ENCODE measurements at regions not wholly inside any gene's neighbourhood (a gene's known extent, or its start where the extent isn't known, plus 50 kb on each side); places are given as distances from the start of the nearest gene placed in this dataset.
A peak's percentile ranks its signal among the peaks of the same experiment; 100 is the strongest.
"Not testable (repeated sequence)": the region's sequence is repeated elsewhere in the genome, so short reads cannot be mapped to it uniquely, and the experiment has no call there.

GRCh38 chr10:21134645-21135022 is 237.5 kb upstream of the NEBL start:
- no peak for ATAC-seq

GRCh38 chr10:21130683-21131442 is 233.8 kb upstream of the NEBL start:
- ATAC-seq, result no peak

DNA sequence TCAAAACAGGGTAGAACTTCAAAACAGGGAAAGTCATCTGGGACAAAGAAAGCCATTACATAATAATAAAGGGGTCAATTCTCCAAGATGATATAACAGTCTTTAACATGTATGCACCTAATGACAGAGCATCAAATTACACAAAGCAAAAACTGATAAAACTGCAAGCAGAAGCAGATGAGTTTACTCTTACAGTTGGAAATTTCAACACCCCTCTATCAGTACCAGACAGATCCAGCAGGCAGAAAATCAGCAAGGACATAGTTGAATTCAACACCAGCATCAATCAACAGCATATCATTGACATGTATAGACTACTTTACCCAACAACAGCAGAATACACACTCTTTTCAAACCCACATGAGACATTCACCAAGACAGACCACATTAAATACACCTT is 233.0 kb upstream of the NEBL start:
- no peak for ATAC-seq

GRCh38 chr10:21125471-21126228 is 228.5 kb upstream of the NEBL start:
- ATAC-seq, result no peak

- ATAC-seq, result no peak
These were observed 225.8 kb upstream of the NEBL start for GRCh38 chr10:21122907-21123306.

- not testable (repeated sequence) for ATAC-seq
These were observed 224.7 kb upstream of the NEBL start for GRCh38 chr10:21121822-21122221.

DNA sequence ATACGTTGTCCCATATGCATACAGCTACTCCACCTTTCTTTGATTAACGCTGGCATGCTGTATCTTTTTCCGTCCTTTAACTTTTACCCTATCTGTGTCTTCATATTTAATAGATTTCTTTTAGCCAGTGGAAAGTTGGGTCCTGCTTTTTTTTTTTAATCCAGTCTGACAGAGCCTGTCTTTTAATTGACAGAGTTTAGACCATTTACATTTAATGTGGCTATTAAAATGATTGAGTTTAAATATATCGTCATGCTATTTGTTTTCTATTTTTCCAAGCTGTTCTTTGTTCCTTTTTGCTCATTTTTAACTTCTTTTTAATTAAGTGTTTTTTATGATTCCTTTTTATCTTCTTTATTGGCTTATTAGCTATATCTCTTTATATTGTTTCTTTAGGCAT is 217.6 kb upstream of the NEBL start:
- ATAC-seq, result no peak

DNA sequence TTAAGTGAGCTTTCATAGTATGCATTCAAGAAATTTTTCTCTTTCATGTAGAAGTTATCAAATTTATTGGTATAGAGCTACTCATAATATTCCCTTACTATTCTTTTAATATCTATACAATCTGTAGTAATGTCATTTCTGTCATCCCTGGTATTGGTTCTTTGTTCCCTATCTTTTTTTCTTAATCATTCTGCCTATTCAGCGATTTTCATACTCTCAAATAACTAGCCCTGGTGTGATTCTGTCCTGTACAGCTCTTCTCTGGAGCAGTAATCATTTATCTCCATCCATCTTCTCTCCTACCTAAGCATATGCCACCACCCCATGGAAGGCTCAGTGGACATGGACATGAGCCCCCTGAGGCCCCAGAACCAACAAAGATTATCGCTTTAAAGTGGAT is 213.2 kb upstream of the NEBL start:
- no peak for ATAC-seq

- not testable (repeated sequence) for ATAC-seq
These were observed 209.8 kb upstream of the NEBL start for GRCh38 chr10:21106931-21107330.

DNA sequence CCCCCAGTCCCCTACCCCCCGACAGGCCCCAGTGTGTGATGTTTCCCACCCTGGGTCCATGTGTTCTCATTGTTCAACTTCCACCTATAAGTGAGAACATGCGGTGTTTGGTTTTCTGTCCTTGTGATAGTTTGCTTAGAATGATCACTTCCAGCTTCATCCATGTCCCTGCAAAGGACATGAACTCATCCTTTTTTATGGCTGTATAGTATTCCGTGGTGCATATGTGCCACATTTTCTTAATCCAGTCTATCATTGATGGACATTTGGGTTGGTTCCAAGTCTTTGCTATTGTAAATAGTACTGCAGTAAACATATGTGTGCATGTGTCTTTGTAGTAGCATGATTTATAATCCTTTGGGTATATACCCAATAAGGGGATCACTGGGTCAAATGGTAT is 208.2 kb upstream of the NEBL start:
- ATAC-seq, result not testable (repeated sequence)

- no peak for ATAC-seq
These were observed 203.9 kb upstream of the NEBL start for GRCh38 chr10:21100871-21101514.

- no peak for ATAC-seq
These were observed 203.1 kb upstream of the NEBL start for GRCh38 chr10:21100190-21100589.

- no peak for ATAC-seq
These were observed 202.4 kb upstream of the NEBL start for GRCh38 chr10:21099291-21100062.

DNA sequence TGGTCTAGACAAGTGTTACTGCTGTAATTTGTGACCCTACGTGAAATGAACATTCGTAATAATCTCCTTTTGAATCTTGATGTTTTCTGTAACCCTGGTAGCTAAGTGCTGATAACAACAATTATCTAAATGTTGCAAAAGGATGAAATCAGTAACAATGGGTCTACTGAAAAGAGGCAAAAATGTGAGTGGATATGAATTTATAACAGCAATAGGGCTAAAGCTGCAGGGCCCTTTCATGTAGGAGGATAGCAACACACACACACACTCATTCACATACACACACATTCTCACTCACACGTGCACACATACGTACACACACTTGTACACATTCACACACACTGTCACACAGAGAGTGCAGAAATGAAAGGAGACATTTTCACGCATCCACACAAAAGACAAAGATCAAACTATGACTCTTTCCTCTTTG is 200.8 kb upstream of the NEBL start:
- ATAC-seq, result no peak

DNA sequence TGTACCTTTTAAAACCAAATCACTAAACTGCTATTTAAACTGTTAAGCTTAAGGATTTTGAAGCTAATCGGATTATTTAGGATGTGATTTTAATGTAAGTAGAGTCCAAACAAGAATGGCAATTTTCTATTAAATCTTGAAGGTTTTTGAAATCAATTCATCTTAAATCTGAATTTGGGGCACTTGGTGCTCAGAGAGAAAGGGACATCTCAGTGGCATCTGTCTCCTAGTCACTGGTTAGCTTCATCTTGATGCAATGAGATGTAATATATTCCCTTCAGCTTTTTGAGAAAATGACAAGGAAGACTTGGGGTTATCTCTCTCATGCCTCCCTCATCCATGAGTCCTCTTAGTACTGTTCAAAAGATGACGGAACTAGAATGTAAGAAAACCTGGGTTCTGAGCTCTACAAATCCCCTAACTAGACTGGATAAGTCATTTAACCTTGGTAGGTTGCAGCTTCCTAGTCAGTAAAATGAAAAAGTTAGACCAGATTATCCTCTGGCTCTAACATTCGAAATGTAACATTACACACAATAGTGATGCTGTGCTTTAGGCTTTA is 198.5 kb upstream of the NEBL start:
- ATAC-seq, result no peak

GRCh38 chr10:21095073-21095472 is 198.0 kb upstream of the NEBL start:
- no peak for ATAC-seq

DNA sequence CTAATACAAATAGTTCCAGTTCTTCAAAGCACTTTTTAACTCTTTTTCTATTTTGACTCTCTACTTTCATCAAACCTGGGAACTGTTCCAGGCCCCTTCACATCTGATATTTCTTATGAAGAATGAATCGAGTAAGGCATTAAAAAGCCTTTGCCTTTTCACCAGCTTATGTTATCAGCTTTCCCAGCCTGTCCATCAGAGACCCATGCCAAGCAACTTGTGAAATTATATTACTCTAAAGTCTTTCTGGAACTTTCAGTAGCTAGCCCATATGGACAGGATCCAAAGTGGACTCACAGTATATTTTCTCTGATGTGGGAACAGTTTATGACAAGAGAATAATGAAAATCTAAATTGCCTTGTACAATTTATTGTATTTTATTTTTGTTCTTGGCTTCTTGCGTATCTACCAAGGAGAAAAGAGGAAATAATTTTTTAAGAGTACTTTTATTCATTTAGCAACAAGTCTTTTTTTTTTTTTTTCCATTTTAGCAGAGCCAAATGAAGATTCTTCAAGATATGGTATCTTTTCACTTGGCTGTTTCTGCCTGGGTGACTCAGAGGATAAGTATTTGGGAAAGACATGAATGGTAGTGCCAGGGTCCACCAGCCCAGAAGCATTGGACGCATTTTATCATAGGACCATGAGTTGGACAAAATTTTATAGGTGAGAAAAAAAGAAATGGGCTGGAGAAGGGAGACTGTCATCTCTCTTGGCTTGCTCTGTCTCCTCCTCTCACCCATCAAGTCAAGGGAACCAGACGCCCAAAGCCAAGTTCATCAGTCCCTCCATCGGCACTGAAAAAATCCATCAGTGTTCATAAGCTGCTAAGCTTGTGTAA is 195.8 kb upstream of the NEBL start:
- ATAC-seq, result no peak

GRCh38 chr10:21090609-21091082 is 193.5 kb upstream of the NEBL start:
- ATAC-seq, result no peak

DNA sequence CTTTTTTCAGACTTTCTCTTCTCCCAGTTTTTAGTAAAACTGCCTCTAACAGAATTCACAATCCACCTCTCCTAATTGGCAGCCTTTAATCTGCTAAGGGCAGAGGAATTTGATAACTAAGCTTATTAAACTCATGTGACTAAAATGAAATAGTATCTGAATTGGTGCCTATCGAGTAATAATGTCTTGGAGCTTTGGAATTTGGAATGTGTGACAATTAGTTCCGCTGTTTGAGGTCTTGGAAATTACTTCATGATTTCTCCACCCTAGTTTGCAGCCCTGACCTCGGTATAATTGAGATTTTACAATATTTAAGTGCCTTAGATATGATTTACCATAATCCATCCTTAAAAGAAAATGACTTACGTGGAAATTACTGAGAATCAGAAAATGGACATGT is 190.4 kb upstream of the NEBL start:
- ATAC-seq, result no peak

DNA sequence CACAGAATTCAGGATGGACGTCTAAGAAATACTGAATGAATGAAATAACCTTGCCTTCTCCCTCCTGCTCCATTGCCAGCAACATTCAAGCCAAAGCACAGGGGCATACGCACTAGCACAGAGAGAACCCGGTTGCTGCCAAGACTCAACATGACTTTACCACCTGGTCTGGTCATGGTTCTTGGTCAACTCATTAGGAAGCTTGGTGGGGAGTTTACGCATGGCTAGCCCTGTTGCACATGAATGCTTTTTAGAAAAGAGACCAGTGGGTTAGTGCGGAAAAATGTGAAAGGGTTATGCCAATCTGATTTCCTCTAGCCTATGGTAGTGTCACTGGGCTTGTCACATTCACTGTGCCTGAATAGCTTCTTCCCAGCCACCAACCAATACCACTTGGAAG is 187.6 kb upstream of the NEBL start:
- no peak for ATAC-seq

- ATAC-seq, result peak; percentile 93
These were observed 186.8 kb upstream of the NEBL start for GRCh38 chr10:21083861-21084260.

Measured in esophagus mucosa (tissue), 1 donor.